Activated B cell treated with CpG ODN at 0.5 μM for 24 hours (primary cell): ENCODE measurements at regions not wholly inside any gene's neighbourhood (a gene's known extent, or its start where the extent isn't known, plus 50 kb on each side); places are given as distances from the start of the nearest gene placed in this dataset.

Experiments used
- ATAC-seq: fragments of 200-7000 bp; cut with Tn5 transposase; one replicate; pipeline ENCODE4 v1.10.0; 2021; ENCODE audit warnings: low read depth, mild to moderate bottlenecking, moderate library complexity
- CTCF ChIA-PET: fragments of 350-600 bp; sonication (Branson Sonifier 250); formaldehyde crosslinking; loops from one replicate; lab custom pipeline; 2021; ENCODE audit warnings: antibody characterized with exemption; lab: Charles Lee
- POLR2A ChIA-PET: fragments of 350-600 bp; sonication (Branson Sonifier 250); formaldehyde crosslinking; loops from one replicate; lab custom pipeline; 2021; ENCODE audit warnings: antibody characterized with exemption; lab: Charles Lee
- DNase-seq: peaks from one replicate; pipeline ENCODE4 v3.0.0; 2022
- H3K27ac Mint-ChIP-seq: one replicate; pipeline ENCODE4 v1.8.0; 2020; ENCODE audit warnings: mixed read lengths
- H3K27me3 Mint-ChIP-seq: one replicate; pipeline ENCODE4 v1.8.0; 2021; ENCODE audit warnings: mixed read lengths
- H3K36me3 Mint-ChIP-seq: one replicate; pipeline ENCODE4 v1.8.0; 2021; ENCODE audit warnings: low read depth, mixed read lengths
- H3K4me1 Mint-ChIP-seq: one replicate; pipeline ENCODE4 v1.8.0; 2021; ENCODE audit warnings: mixed read lengths
- H3K4me3 Mint-ChIP-seq: one replicate; pipeline ENCODE4 v1.8.0; 2020; ENCODE audit warnings: mild to moderate bottlenecking, mixed read lengths
- H3K9me3 Mint-ChIP-seq: one replicate; pipeline ENCODE4 v1.8.0; 2020; ENCODE audit warnings: mixed read lengths
- intact Hi-C: fragments of 100-400 bp; cut with micrococcal nuclease; formaldehyde crosslinking; loops from one replicate; pipeline ENCODE4 v1.15.1; 2024
- TF ChIP-seq, protein P1 (sequence below): fragments of 200-600 bp; IDR thresholded peaks from one replicate; pipeline ENCODE4 v1.8.0; 2022; ENCODE audit warnings: antibody characterized with exemption, mild to moderate bottlenecking

GRCh38 chr11:19359221-19360000, 118.7 kb upstream of the E2F8 start:
- no peak for ATAC-seq
- no peak for DNase-seq
- no peaks in the 10 kb centered on the region for H3K36me3 Mint-ChIP-seq
- TF ChIP-seq, protein P1, sequence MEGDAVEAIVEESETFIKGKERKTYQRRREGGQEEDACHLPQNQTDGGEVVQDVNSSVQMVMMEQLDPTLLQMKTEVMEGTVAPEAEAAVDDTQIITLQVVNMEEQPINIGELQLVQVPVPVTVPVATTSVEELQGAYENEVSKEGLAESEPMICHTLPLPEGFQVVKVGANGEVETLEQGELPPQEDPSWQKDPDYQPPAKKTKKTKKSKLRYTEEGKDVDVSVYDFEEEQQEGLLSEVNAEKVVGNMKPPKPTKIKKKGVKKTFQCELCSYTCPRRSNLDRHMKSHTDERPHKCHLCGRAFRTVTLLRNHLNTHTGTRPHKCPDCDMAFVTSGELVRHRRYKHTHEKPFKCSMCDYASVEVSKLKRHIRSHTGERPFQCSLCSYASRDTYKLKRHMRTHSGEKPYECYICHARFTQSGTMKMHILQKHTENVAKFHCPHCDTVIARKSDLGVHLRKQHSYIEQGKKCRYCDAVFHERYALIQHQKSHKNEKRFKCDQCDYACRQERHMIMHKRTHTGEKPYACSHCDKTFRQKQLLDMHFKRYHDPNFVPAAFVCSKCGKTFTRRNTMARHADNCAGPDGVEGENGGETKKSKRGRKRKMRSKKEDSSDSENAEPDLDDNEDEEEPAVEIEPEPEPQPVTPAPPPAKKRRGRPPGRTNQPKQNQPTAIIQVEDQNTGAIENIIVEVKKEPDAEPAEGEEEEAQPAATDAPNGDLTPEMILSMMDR, result no peak
- CTCF ChIA-PET, result no interaction called here
- intact Hi-C loops, result no loop called here
- no peaks in the 10 kb centered on the region for H3K4me1 Mint-ChIP-seq
- H3K4me3 Mint-ChIP-seq, result no peak overlapping the region
- POLR2A ChIA-PET, result no interaction called here
- H3K27me3 Mint-ChIP-seq, result peaks cover 19% of the 10 kb centered on the region
- no peak overlapping the region for H3K27ac Mint-ChIP-seq
- H3K9me3 Mint-ChIP-seq, result no peaks in the 10 kb centered on the region

DNA sequence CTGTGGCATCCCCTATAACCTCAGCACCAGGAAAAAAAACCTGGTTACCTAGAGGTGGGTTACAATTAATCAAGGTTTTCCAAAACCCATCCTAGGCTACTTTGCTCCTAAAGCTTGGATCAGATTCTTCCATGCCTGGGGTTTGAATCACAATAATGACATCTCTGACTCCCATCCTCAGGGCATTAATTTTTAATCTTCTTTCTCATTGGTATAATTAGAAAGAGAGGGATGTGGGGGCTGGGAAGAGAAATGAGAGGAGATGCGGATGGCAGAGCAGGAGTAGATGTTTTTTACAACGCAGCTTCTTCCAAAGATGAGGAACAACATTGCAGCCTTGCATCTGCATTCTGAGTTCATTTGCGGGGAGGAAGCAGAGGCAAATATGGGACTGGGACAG, 117.2 kb upstream of the E2F8 start:
- CTCF ChIA-PET, result no interaction called here
- Mint-ChIP-seq H3K27me3 (peaks cover 18% of the 10 kb centered on the region), H3K4me3 (no peak overlapping the region), H3K4me1 (no peaks in the 10 kb centered on the region), H3K9me3 (no peaks in the 10 kb centered on the region), H3K36me3 (no peaks in the 10 kb centered on the region), H3K27ac (no peak overlapping the region)
- intact Hi-C loops, result no loop called here
- no peak for ATAC-seq
- POLR2A ChIA-PET, result no interaction called here
- TF ChIP-seq, protein P1, result no peak
- DNase-seq, result no peak

DNA sequence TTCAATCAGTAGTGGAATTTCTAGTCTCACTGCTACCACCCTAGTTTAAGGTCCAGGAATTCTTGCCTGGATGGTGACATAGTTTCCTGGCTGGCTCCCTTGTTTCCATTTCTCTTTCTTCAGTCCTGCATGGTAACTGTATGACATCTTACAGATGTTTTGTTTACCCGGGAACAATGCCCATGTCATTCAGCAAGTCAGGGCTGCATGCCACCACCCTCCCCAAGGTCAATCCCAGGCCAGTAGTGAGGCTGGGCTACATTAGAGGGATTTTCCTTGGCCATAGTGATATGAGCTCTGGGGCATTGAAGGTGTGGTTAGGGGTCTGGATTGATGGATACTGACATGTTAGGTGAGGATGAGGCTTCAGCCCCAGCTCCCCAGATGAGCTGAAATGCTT, 114.9 kb upstream of the E2F8 start:
- CTCF ChIA-PET, result interaction anchor here (0.6 kb wide), 1 partner anchor 368 kb away, joined by 3 read pairs; no protein-coding TSS in a partner anchor
- Mint-ChIP-seq H3K27ac (no peak overlapping the region), H3K27me3 (peaks cover 23% of the 10 kb centered on the region)

DNA sequence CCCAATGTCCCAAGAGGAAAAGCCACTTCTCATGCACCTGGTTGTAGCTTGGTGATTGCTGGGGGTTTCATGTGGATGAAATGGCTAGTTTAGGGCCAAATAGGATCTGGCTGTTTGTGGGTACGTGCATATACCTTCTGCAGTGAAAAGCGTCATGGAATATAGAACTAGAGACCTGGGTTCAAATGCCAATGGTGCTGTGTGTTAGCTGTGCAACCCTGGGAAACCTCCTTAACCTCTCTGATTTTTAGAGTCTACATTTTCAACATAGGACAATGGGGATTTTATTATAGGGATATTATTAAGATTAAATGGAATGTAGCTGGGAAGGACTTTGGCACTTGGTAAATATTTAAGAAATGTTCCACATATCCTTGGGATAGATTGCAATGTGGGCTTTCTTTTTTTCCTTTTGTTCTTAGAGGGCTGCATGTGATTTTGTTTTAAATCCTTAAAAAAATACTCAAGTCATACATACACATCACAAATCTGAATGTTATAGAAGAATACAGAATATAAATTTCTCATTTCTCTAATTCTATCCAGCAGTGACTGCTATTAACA, 112.6 kb upstream of the E2F8 start:
- H3K9me3 Mint-ChIP-seq, result no peaks in the 10 kb centered on the region
- no peaks in the 10 kb centered on the region for H3K36me3 Mint-ChIP-seq
- CTCF ChIA-PET, result no interaction called here
- no peak overlapping the region for H3K4me3 Mint-ChIP-seq
- no peak overlapping the region for H3K27ac Mint-ChIP-seq
- H3K27me3 Mint-ChIP-seq, result peaks cover 36% of the 10 kb centered on the region
- no peaks in the 10 kb centered on the region for H3K4me1 Mint-ChIP-seq
- no peak for DNase-seq
- no peak for ATAC-seq
- intact Hi-C loops, result no loop called here
- TF ChIP-seq, protein P1, result no peak
- POLR2A ChIA-PET, result no interaction called here

More for the DNA sequence above, 114.9 kb upstream of the E2F8 start:
- Mint-ChIP-seq H3K4me3 (no peak overlapping the region), H3K36me3 (no peaks in the 10 kb centered on the region), H3K4me1 (no peaks in the 10 kb centered on the region), H3K9me3 (no peaks in the 10 kb centered on the region)
- DNase-seq, result no peak
- ATAC-seq, result no peak
- POLR2A ChIA-PET, result no interaction called here
- TF ChIP-seq, protein P1, result no peak
- intact Hi-C loops, result no loop called here

DNA sequence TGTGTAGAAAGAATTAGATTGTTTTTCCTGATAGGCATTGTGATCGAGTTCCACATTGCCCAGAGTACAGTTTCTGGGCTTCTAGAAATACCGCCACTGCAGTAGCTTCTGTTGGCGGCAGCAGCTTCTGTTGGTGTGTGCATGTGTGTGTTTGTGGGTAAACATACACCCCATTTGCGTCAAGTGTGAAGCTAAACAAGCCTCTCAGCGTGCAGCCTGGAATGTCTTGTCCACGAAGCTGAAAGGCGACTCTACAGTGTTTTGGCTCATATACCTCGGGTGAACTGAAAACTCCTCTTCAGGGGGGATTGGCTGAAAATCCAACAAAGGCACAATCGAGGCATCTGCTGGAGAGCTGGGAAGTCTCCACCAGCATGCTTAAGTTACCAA, 112.0 kb upstream of the E2F8 start:
- TF ChIP-seq, protein P1, result no peak
- Mint-ChIP-seq H3K9me3 (no peaks in the 10 kb centered on the region), H3K4me1 (no peaks in the 10 kb centered on the region), H3K27ac (no peak overlapping the region), H3K27me3 (peaks cover 34% of the 10 kb centered on the region), H3K36me3 (no peaks in the 10 kb centered on the region), H3K4me3 (no peak overlapping the region)
- CTCF ChIA-PET, result no interaction called here
- intact Hi-C loops, result no loop called here
- POLR2A ChIA-PET, result no interaction called here
- ATAC-seq, result no peak
- no peak for DNase-seq
